ENCODE measurements at regions not wholly inside any gene's neighbourhood (a gene's known extent, or its start where the extent isn't known, plus 50 kb on each side); places are given as distances from the start of the nearest gene placed in this dataset.

GRCh38 chr2:18781541-18782280 is 192.3 kb upstream of the NT5C1B start:
- Histone ChIP-seq H3K4me2 (ENCODE audit: low read length) (no peak overlapping the region), H3K4me3 (ENCODE audit: low read length) (no peak overlapping the region), H3K79me2 (ENCODE audit: control insufficient read depth, low read length) (no peaks in the 10 kb centered on the region), H3K27ac (ENCODE audit: low read depth, low read length) (no peak overlapping the region), H3K9me3 (ENCODE audit: control insufficient read depth, insufficient read depth, low read length) (no peaks in the 10 kb centered on the region), H3K4me1 (ENCODE audit: control insufficient read depth, low read length) (no peaks in the 10 kb centered on the region), H3K27me3 (ENCODE audit: control insufficient read depth, low read length) (no peaks in the 10 kb centered on the region), H3F3A (ENCODE audit: control insufficient read depth, insufficient read depth) (no peaks in the 10 kb centered on the region), H3K36me3 (ENCODE audit: control insufficient read depth, low read length) (no peaks in the 10 kb centered on the region), H3K9me2 (replicated peaks; ENCODE audit: control insufficient read depth, low read length) (no peaks in the 10 kb centered on the region), H4K20me1 (ENCODE audit: control insufficient read depth, insufficient read depth, low read depth, low read length) (no peaks in the 10 kb centered on the region)
- TF ChIP-seq, protein P1, sequence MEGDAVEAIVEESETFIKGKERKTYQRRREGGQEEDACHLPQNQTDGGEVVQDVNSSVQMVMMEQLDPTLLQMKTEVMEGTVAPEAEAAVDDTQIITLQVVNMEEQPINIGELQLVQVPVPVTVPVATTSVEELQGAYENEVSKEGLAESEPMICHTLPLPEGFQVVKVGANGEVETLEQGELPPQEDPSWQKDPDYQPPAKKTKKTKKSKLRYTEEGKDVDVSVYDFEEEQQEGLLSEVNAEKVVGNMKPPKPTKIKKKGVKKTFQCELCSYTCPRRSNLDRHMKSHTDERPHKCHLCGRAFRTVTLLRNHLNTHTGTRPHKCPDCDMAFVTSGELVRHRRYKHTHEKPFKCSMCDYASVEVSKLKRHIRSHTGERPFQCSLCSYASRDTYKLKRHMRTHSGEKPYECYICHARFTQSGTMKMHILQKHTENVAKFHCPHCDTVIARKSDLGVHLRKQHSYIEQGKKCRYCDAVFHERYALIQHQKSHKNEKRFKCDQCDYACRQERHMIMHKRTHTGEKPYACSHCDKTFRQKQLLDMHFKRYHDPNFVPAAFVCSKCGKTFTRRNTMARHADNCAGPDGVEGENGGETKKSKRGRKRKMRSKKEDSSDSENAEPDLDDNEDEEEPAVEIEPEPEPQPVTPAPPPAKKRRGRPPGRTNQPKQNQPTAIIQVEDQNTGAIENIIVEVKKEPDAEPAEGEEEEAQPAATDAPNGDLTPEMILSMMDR (IDR thresholded peaks at IDR 0.05; ENCODE audit: low read depth, low read length, poor library complexity, severe bottlenecking), result no peak
- TF ChIP-seq EZH2phosphoT487 (IDR thresholded peaks at IDR 0.05; ENCODE audit: borderline replicate concordance, low read length), result no peak

DNA sequence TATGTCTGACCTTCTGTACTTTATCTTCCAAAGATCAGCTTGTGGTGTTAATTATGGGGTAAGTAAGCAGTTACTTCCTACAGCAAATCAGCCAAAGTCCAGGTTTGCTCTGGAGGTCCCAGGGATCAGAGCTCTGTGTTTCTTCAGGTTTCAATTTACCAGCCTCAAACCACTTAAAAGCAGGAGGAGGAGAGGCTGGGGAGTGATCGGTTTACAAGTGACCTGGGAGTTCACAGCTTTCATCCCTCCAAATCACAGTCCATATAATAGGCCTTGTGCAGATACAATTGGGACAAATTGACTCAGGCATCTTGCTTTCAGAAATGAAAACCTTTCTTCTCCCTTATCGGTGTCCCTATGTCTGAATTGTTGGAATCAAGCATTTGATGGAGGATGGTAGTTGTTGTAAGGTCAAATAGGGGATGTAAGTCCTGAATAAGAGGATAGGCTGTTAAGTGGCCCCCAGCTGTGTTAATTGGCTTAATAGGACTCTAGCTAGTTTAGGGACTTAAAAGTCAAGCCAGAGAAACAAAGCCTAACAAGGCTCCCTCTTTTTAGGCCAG is 188.0 kb upstream of the NT5C1B start:
- TF ChIP-seq EZH2phosphoT487 (IDR thresholded peaks at IDR 0.05; ENCODE audit: borderline replicate concordance, low read length), result no peak
- TF ChIP-seq, protein P1 (IDR thresholded peaks at IDR 0.05; ENCODE audit: low read depth, low read length, poor library complexity, severe bottlenecking), result no peak

DNA sequence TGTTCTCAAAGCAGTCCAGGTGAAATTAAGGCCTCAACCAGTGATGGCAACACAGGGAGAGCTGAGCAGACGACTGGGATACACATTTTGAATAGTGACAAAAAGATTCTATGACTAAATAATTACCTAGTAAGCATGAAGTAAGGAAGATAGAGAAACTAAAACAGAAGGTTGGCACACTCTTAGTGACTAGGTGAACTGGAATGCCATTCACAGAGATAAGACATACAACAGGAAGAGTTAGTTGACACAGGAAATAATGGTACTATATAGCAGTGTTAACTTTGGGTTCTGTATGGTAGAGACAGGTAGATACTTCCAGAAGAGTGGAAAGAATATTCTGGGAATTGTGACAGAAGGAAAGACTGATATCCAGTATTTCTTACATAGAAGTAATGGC is 181.8 kb upstream of the NT5C1B start:
- no peak overlapping the region for H3K4me2 ChIP-seq (ENCODE audit: low read length)
- no peak for TF ChIP-seq EZH2phosphoT487 (IDR thresholded peaks at IDR 0.05; ENCODE audit: borderline replicate concordance, low read length)
- TF ChIP-seq, protein P1 (IDR thresholded peaks at IDR 0.05; ENCODE audit: low read depth, low read length, poor library complexity, severe bottlenecking), result no peak
- no peaks in the 10 kb centered on the region for H3K27me3 ChIP-seq (ENCODE audit: control insufficient read depth, low read length)

More for the DNA sequence above, 188.0 kb upstream of the NT5C1B start:
- Histone ChIP-seq H3K27me3 (ENCODE audit: control insufficient read depth, low read length) (no peaks in the 10 kb centered on the region), H4K20me1 (ENCODE audit: control insufficient read depth, insufficient read depth, low read depth, low read length) (no peaks in the 10 kb centered on the region), H3K36me3 (ENCODE audit: control insufficient read depth, low read length) (no peaks in the 10 kb centered on the region), H3F3A (ENCODE audit: control insufficient read depth, insufficient read depth) (no peaks in the 10 kb centered on the region), H3K4me1 (ENCODE audit: control insufficient read depth, low read length) (no peaks in the 10 kb centered on the region), H3K4me3 (ENCODE audit: low read length) (no peak overlapping the region), H3K9me2 (replicated peaks; ENCODE audit: control insufficient read depth, low read length) (no peaks in the 10 kb centered on the region), H3K27ac (ENCODE audit: low read depth, low read length) (no peak overlapping the region), H3K79me2 (ENCODE audit: control insufficient read depth, low read length) (no peaks in the 10 kb centered on the region), H3K9me3 (ENCODE audit: control insufficient read depth, insufficient read depth, low read length) (no peaks in the 10 kb centered on the region), H3K4me2 (ENCODE audit: low read length) (no peak overlapping the region)

More for the DNA sequence above, 181.8 kb upstream of the NT5C1B start:
- H3K27ac ChIP-seq (ENCODE audit: low read depth, low read length), result no peak overlapping the region
- no peaks in the 10 kb centered on the region for H3F3A ChIP-seq (ENCODE audit: control insufficient read depth, insufficient read depth)
- no peaks in the 10 kb centered on the region; the same call in 1 of the 2 replicates for H3K9me2 ChIP-seq (replicated peaks; ENCODE audit: control insufficient read depth, low read length)
- H3K4me3 ChIP-seq (ENCODE audit: low read length), result no peak overlapping the region
- no peaks in the 10 kb centered on the region for H3K9me3 ChIP-seq (ENCODE audit: control insufficient read depth, insufficient read depth, low read length)
- no peaks in the 10 kb centered on the region for H3K79me2 ChIP-seq (ENCODE audit: control insufficient read depth, low read length)
- no peaks in the 10 kb centered on the region for H3K36me3 ChIP-seq (ENCODE audit: control insufficient read depth, low read length)
- H3K4me1 ChIP-seq (ENCODE audit: control insufficient read depth, low read length), result no peaks in the 10 kb centered on the region
- no peaks in the 10 kb centered on the region for H4K20me1 ChIP-seq (ENCODE audit: control insufficient read depth, insufficient read depth, low read depth, low read length)

Data from DOHH2 (cell line).